ENCODE measurements at regions not wholly inside any gene's neighbourhood (a gene's known extent, or its start where the extent isn't known, plus 50 kb on each side); places are given as distances from the start of the nearest gene placed in this dataset.
"Not testable (repeated sequence)": the region's sequence is repeated elsewhere in the genome, so short reads cannot be mapped to it uniquely, and the experiment has no call there.

- DNase-seq, result not testable (repeated sequence)
Measured at GRCh38 chr2:89160306-89160705, 468.8 kb downstream of the RPIA start.

GRCh38 chr2:89161626-89162025, 470.2 kb downstream of the RPIA start:
- not testable (repeated sequence) for DNase-seq

GRCh38 chr2:89170506-89171173, 479.2 kb downstream of the RPIA start:
- DNase-seq, result not testable (repeated sequence)

GRCh38 chr2:89171174-89171519, 479.7 kb downstream of the RPIA start:
- not testable (repeated sequence) for DNase-seq

GRCh38 chr2:89177004-89177403, 485.5 kb downstream of the RPIA start:
- DNase-seq, result not testable (repeated sequence)

GRCh38 chr2:89182221-89182620, 490.7 kb downstream of the RPIA start:
- DNase-seq, result not testable (repeated sequence)

- not testable (repeated sequence) for DNase-seq
Measured at GRCh38 chr2:89184746-89185145, 493.3 kb downstream of the RPIA start.

GRCh38 chr2:89195636-89196251, 504.3 kb downstream of the RPIA start:
- DNase-seq, result not testable (repeated sequence)

GRCh38 chr2:89196719-89197118, 505.2 kb downstream of the RPIA start:
- not testable (repeated sequence) for DNase-seq

- not testable (repeated sequence) for DNase-seq
Measured at GRCh38 chr2:89198026-89198425, 506.6 kb downstream of the RPIA start.

- not testable (repeated sequence) for DNase-seq
Measured at GRCh38 chr2:89199453-89200246, 508.2 kb downstream of the RPIA start.

GRCh38 chr2:89200247-89200527, 508.7 kb downstream of the RPIA start:
- DNase-seq, result not testable (repeated sequence)

- DNase-seq, result not testable (repeated sequence)
Measured at GRCh38 chr2:89202518-89202917, 511.0 kb downstream of the RPIA start.

GRCh38 chr2:89205153-89205552, 513.7 kb downstream of the RPIA start:
- not testable (repeated sequence) for DNase-seq

GRCh38 chr2:89208144-89208932, 516.9 kb downstream of the RPIA start:
- not testable (repeated sequence) for DNase-seq

- DNase-seq, result not testable (repeated sequence)
Measured at GRCh38 chr2:89213151-89213550, 521.7 kb downstream of the RPIA start.

GRCh38 chr2:89213811-89214210, 522.3 kb downstream of the RPIA start:
- DNase-seq, result not testable (repeated sequence)

GRCh38 chr2:89221474-89221873, 530.0 kb downstream of the RPIA start:
- DNase-seq, result not testable (repeated sequence)

GRCh38 chr2:89222063-89222732, 530.7 kb downstream of the RPIA start:
- DNase-seq, result not testable (repeated sequence)

GRCh38 chr2:89224803-89225202, 533.3 kb downstream of the RPIA start:
- DNase-seq, result not testable (repeated sequence)

- not testable (repeated sequence) for DNase-seq
Measured at GRCh38 chr2:89229979-89230378, 538.5 kb downstream of the RPIA start.

GRCh38 chr2:89231241-89231640, 539.8 kb downstream of the RPIA start:
- DNase-seq, result not testable (repeated sequence)
